ENCODE measurements at regions not wholly inside any gene's neighbourhood (a gene's known extent, or its start where the extent isn't known, plus 50 kb on each side); places are given as distances from the start of the nearest gene placed in this dataset.

- TF ChIP-seq CTCF (IDR thresholded peaks at IDR 0.05): no peak
These were observed 303.1 kb downstream of the ENC1 start for GRCh38 chr5:74337254-74337983.

- no peak for TF ChIP-seq CTCF (IDR thresholded peaks at IDR 0.05)
These were observed 304.2 kb downstream of the ENC1 start for GRCh38 chr5:74336297-74336696.

GRCh38 chr5:74334762-74335384, 305.7 kb downstream of the ENC1 start:
- no peak for TF ChIP-seq CTCF (IDR thresholded peaks at IDR 0.05)

GRCh38 chr5:74334062-74334761, 306.3 kb downstream of the ENC1 start:
- no peak for TF ChIP-seq CTCF (IDR thresholded peaks at IDR 0.05)

GRCh38 chr5:74333430-74333829, 307.1 kb downstream of the ENC1 start:
- no peak for TF ChIP-seq CTCF (IDR thresholded peaks at IDR 0.05)

GRCh38 chr5:74332682-74333081, 307.8 kb downstream of the ENC1 start:
- TF ChIP-seq CTCF (IDR thresholded peaks at IDR 0.05): no peak

GRCh38 chr5:74332006-74332405, 308.5 kb downstream of the ENC1 start:
- no peak for TF ChIP-seq CTCF (IDR thresholded peaks at IDR 0.05)

Data from LNCAP (cell line).